Sigmoid colon (tissue), 4 donors: ENCODE measurements at regions not wholly inside any gene's neighbourhood (a gene's known extent, or its start where the extent isn't known, plus 50 kb on each side); places are given as distances from the start of the nearest gene placed in this dataset.

Experiments
- CTCF ChIP-seq, 4 experiments: fragments of 450-650 bp in 3 of 4; fragments of 200-600 bp in 1 of 4; IDR thresholded peaks; one replicate each; pipeline ENCODE4 v1.5.1; 2016 to 2019; ENCODE audit warnings: antibody characterized with exemption in 4 of 4, mild to moderate bottlenecking in 3 of 4, moderate library complexity in 2 of 4
- EP300 ChIP-seq, 4 donors: sonication (generic); formaldehyde crosslinking; IDR thresholded peaks; one replicate each; pipeline ENCODE4 v1.6.1; 2017; ENCODE audit warnings: antibody characterized with exemption in 4 of 4
- POLR2A ChIP-seq, 2 donors: fragments of 450-650 bp; IDR thresholded peaks; one replicate each; pipeline ENCODE4 v1.6.1; 2016; ENCODE audit warnings: antibody characterized with exemption in 2 of 2, mild to moderate bottlenecking in 2 of 2, moderate library complexity in 2 of 2
- POLR2AphosphoS5 ChIP-seq, 4 donors: sonication (generic); formaldehyde crosslinking; IDR thresholded peaks; one replicate each; pipeline ENCODE4 v1.6.1; 2017; ENCODE audit warnings: antibody characterized with exemption in 4 of 4

- no peak for TF ChIP-seq CTCF (IDR thresholded peaks at IDR 0.05)
- no peak for TF ChIP-seq POLR2A (IDR thresholded peaks at IDR 0.05)
- TF ChIP-seq POLR2AphosphoS5 (IDR thresholded peaks at IDR 0.05), result no peak
- no peak for TF ChIP-seq EP300 (IDR thresholded peaks at IDR 0.05)
Measured at GRCh38 chr7:156147756-156148504, 335.7 kb upstream of the SHH start.
